ENCODE measurements at regions not wholly inside any gene's neighbourhood (a gene's known extent, or its start where the extent isn't known, plus 50 kb on each side); places are given as distances from the start of the nearest gene placed in this dataset.

- Histone ChIP-seq H3K9me2 (ENCODE audit: insufficient read depth) (no peaks in the 10 kb centered on the region), H3K27ac (no peak overlapping the region), H3K27me3 (ENCODE audit: insufficient read depth, low read depth) (no peaks in the 10 kb centered on the region), H3F3A (ENCODE audit: insufficient read depth, low read depth) (no peaks in the 10 kb centered on the region), H3K79me2 (ENCODE audit: low read depth) (no peaks in the 10 kb centered on the region), H3K9me3 (ENCODE audit: insufficient read depth, low read depth) (peaks cover 3% of the 10 kb centered on the region; the same call in 1 of the 2 replicates), H2AFZ (no peak overlapping the region), H3K4me3 (no peak overlapping the region), H3K36me3 (ENCODE audit: low read depth) (no peaks in the 10 kb centered on the region), H3K4me1 (replicated peaks; ENCODE audit: insufficient read depth) (no peaks in the 10 kb centered on the region), H3K4me2 (no peak overlapping the region), H4K20me1 (ENCODE audit: insufficient read depth) (no peaks in the 10 kb centered on the region)
- intact Hi-C loops (cut with micrococcal nuclease; ENCODE audit: unreplicated experiment): loop anchor here (1.0 kb wide), 2 partner anchors 48 to 429 kb away; partner anchors contain the start of gene JADE1
- TF ChIP-seq EZH2 (IDR thresholded peaks at IDR 0.05; ENCODE audit: low read depth): no peak
- TF ChIP-seq CTCF (conservative IDR thresholded peaks at IDR 0.05): peak; percentile 64
- ChIA-PET POLR2A (ENCODE audit: unreplicated experiment) (interaction anchor here (0.5 kb wide), 1 partner anchor 378 kb away, joined by 4 read pairs; no protein-coding TSS in a partner anchor), CTCF (interaction anchor here (1.0 kb wide), 1 partner anchor 48 kb away, joined by 8 read pairs; no protein-coding TSS in a partner anchor)
- DNase-seq: peak in 1 of 2 experiments; percentile 46
- BruUV-seq (replicated peaks): no TSS peak
Measured at GRCh38 chr4:128379860-128380259, 92.2 kb upstream of the PGRMC2 start.

- H3K36me3 ChIP-seq (ENCODE audit: low read depth): no peaks in the 10 kb centered on the region
- DNase-seq: no peak
- H3K27ac ChIP-seq: no peak overlapping the region
- TF ChIP-seq EZH2 (IDR thresholded peaks at IDR 0.05; ENCODE audit: low read depth) (no peak), CTCF (conservative IDR thresholded peaks at IDR 0.05) (no peak)
- H3K27me3 ChIP-seq (ENCODE audit: insufficient read depth, low read depth): no peaks in the 10 kb centered on the region
- no peaks in the 10 kb centered on the region for H3K4me1 ChIP-seq (replicated peaks; ENCODE audit: insufficient read depth)
- intact Hi-C loops (cut with micrococcal nuclease; ENCODE audit: unreplicated experiment): no loop called here
- CTCF ChIA-PET: no interaction called here
- H2AFZ ChIP-seq: no peak overlapping the region
- no peak overlapping the region for H3K4me2 ChIP-seq
- no peak overlapping the region for H3K4me3 ChIP-seq
- peaks cover 3% of the 10 kb centered on the region; the same call in 1 of the 2 replicates for H3K9me3 ChIP-seq (ENCODE audit: insufficient read depth, low read depth)
- H3K79me2 ChIP-seq (ENCODE audit: low read depth): no peaks in the 10 kb centered on the region
- no peaks in the 10 kb centered on the region for H4K20me1 ChIP-seq (ENCODE audit: insufficient read depth)
- POLR2A ChIA-PET (ENCODE audit: unreplicated experiment): no interaction called here
- H3F3A ChIP-seq (ENCODE audit: insufficient read depth, low read depth): no peaks in the 10 kb centered on the region
- no TSS peak for BruUV-seq (replicated peaks)
- no peaks in the 10 kb centered on the region for H3K9me2 ChIP-seq (ENCODE audit: insufficient read depth)
Measured at GRCh38 chr4:128378668-128379067, 91.1 kb upstream of the PGRMC2 start.

GRCh38 chr4:128376958-128377357 is 89.3 kb upstream of the PGRMC2 start:
- H3K27me3 ChIP-seq (ENCODE audit: insufficient read depth, low read depth): no peaks in the 10 kb centered on the region
- no peak for TF ChIP-seq EZH2 (IDR thresholded peaks at IDR 0.05; ENCODE audit: low read depth)
- no peak for TF ChIP-seq CTCF (conservative IDR thresholded peaks at IDR 0.05)
- POLR2A ChIA-PET (ENCODE audit: unreplicated experiment): no interaction called here
- no peak overlapping the region for H3K4me2 ChIP-seq
- no peaks in the 10 kb centered on the region for H3K36me3 ChIP-seq (ENCODE audit: low read depth)
- H3K9me3 ChIP-seq (ENCODE audit: insufficient read depth, low read depth): peaks cover 3% of the 10 kb centered on the region; the same call in 1 of the 2 replicates
- H3K79me2 ChIP-seq (ENCODE audit: low read depth): no peaks in the 10 kb centered on the region
- H3F3A ChIP-seq (ENCODE audit: insufficient read depth, low read depth): no peaks in the 10 kb centered on the region
- CTCF ChIA-PET: no interaction called here
- intact Hi-C loops (cut with micrococcal nuclease; ENCODE audit: unreplicated experiment): no loop called here
- H3K4me1 ChIP-seq (replicated peaks; ENCODE audit: insufficient read depth): no peaks in the 10 kb centered on the region
- H4K20me1 ChIP-seq (ENCODE audit: insufficient read depth): no peaks in the 10 kb centered on the region
- no TSS peak for BruUV-seq (replicated peaks)
- no peak overlapping the region for H3K27ac ChIP-seq
- no peak overlapping the region for H2AFZ ChIP-seq
- no peak overlapping the region for H3K4me3 ChIP-seq
- no peak for DNase-seq
- no peaks in the 10 kb centered on the region for H3K9me2 ChIP-seq (ENCODE audit: insufficient read depth)
